Limb (tissue), 2 donors: ENCODE measurements at regions not wholly inside any gene's neighbourhood (a gene's known extent, or its start where the extent isn't known, plus 50 kb on each side); places are given as distances from the start of the nearest gene placed in this dataset.
A peak's percentile ranks its signal among the peaks of the same experiment; 100 is the strongest.
"Not testable (repeated sequence)": the region's sequence is repeated elsewhere in the genome, so short reads cannot be mapped to it uniquely, and the experiment has no call there.

Experiments used
- DNase-seq, 2 donors: peaks; one replicate each; pipeline ENCODE4 v3.0.0-alpha.2; 2016; ENCODE audit errors: extremely low spot score in 2 of 2

GRCh38 chr2:8320311-8321066 lies 361.4 kb upstream of the ID2 start:
- DNase-seq, result no peak

- DNase-seq, result no peak
Measured at GRCh38 chr2:8322634-8323033, 359.2 kb upstream of the ID2 start.

DNA sequence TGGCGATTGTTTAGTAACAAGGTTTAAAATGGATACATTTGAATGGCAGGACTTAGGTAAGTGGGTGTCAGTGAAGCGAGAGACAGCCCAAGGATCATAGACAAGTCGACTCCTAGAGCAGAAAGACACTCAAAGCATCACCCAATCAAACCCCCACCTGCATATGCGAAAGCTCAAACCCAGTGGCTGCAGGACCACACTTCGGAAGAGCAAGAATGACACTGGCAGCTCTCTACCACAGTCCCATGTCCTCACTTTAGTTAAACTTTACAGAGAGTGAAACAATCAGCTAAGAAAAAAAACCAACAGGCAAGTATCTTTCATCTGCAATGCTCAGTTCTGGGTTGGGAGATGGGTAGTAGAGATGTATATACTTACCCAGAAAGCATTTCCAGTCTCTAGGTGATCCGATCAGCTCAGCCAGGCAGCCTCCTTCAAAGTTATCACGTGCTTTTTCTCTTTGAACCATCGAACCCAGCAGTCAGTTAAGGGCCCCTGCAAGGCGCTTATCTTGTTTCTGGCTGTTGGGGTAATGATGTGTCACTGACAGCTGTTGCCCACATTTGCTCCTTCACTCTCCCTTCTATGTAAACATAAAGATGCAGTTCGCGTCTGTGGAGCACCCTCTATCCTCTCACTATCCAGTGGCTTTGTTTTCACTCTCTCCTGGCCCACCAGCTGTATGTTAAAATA lies 357.5 kb upstream of the ID2 start:
- DNase-seq, result peak in 1 of 2 donors; percentile 23

DNA sequence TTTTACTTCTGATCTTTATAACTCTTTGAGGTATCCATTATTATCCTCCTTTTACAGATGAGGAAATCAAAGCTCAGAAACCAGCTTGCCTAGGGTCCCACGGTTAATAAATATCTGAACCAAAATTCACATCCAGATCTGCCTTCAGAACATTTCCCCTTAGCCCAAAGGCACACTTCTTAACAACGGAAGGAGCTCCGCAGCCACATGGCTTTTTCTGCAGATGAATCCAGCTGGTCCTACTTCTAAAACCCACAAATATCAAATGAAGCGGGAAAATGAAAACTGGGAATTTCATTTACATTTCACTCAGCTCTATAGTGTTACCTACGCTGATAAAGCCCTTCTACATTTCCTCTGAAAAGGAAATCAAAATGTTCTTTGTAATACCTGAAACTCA lies 357.0 kb upstream of the ID2 start:
- DNase-seq, result no peak

DNA sequence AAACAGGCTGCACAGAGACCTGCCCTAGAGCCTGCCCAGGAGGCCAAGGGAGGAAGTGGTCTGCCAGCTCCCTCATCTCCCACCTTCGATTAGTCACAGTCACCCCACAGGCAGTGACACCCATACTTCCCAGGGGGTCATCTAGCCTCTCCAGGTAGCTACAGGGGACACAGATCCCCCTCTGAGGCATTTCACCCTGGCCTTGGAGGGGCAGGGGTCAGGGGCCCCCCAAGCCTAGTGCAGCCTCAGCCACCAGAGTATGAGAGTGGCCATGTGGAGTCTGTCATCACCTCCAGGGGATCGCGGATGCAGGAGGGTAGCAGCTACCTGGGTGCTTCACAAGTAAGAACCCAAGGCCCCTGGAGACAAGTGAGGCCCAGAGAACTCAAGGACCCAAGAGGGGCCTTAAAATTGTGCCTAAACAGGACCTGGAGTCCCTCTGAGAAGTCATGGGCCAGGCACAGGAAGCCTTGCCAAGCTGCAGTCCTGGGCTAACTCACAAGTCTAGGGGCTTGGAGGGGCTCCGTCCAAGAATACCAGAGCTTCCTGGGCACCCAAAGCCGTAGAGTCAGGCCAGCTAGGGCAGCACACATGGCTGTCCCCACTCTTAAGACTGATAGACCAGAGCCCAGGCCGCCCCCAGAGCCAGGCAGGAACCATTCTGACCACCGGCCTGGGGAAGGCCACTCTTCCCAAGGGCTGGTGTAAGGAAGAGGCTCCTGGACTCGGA lies 354.3 kb upstream of the ID2 start:
- no peak for DNase-seq

DNA sequence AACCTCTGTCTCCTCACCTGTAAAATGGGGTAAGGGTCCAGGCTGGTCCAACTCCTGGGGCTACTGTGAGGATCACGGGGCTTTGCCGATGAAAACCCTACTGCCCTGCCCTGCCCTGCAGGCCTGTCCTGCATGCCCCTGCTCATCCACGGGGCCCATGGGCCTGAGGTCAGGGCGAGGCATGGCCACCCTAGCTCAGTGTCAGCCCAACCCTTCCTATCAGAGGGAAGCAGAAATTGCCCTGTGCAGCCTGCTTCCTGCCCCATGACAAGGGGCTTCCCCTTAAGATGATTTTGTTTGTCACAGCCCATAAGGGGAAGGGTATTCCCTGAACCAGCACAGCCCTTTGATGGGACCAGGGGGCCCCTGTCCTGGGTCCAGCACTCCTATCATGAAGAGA lies 353.6 kb upstream of the ID2 start:
- DNase-seq, result no peak

DNA sequence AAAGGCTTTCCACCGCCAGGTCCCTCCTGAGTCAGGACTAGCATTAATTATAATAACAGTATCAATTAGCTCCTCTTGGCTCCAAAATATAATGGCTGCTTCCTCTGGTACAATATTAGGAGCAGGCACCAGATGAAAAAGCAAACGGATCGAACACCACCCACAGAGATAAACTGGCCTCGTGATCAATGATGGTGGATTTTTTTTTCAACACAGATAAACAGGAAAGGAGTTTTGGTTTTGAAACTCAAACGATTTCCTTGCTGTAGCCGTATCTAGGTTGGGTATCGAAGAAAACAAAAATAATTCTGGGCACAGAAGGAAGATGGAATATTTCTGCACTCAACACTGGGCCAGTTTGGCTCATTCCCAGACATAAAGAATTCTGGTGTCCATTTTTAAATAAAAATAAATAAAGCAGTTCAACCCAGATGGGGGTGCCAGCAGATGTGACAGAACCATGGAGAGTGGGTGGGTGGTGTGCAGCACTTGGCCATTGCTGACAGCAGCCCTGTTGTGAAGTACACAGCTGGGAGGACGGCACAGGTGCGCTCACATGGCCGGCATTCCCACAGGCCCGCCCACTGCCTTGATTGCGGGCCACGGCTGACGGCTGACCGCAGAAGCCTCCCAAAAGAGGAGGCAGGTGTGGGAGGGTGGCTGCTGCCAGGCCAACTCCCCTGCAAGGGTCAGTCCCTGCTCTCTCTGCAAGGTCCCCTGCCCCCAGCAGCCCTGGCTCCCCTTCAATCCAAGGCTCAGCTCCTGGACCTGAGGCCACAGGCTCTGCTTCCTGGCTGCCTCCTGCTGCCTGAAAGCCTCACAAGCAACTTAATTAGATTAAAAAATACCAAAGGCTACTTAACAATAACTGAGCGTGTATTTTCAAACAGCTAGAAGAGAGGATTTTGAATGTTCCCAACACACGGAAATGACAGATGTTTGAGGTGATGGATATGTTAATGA lies 351.9 kb upstream of the ID2 start:
- DNase-seq, result peak in 1 of 2 donors; percentile 28

DNA sequence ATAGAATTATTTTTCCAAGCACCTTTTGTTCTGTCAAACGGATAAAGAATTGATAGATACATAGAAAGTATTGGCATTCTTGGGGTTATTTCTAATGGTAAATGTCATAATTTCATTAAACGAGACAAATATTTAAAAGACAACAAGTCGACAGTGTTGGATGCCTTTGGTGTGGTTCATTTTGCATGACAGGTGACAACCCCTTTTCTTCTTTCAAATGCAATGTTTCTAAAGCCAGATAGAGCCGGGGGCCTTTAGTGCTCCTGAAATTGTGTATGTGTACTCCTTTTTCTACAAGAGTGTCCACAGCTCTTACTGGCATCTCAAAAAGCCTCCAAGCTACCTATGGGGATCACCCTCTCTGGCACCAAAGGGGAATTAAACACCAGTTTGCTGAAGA lies 350.8 kb upstream of the ID2 start:
- DNase-seq, result no peak

GRCh38 chr2:8332646-8333045 lies 349.2 kb upstream of the ID2 start:
- no peak for DNase-seq

GRCh38 chr2:8333177-8333831 lies 348.6 kb upstream of the ID2 start:
- DNase-seq, result no peak

DNA sequence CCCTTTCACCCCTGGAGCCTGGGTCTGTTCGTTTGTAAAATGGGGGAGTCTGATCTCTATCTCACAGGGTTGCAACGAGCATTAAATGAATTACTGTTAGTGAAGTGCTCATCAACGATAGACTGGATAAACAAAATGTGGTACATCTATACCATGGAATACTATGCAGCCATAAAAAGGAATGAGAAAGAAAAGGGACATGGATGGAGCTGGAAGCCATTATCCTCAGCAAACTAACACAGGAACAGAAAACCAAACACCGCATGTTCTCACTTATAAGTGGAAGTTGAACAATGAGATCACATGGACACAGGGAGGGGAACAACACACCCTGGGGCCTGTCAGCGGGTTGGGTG lies 348.0 kb upstream of the ID2 start:
- DNase-seq, result not testable (repeated sequence)

- no peak for DNase-seq
Measured at GRCh38 chr2:8334866-8335325, 347.0 kb upstream of the ID2 start.

- no peak for DNase-seq
Measured at GRCh38 chr2:8335801-8336200, 346.1 kb upstream of the ID2 start.

DNA sequence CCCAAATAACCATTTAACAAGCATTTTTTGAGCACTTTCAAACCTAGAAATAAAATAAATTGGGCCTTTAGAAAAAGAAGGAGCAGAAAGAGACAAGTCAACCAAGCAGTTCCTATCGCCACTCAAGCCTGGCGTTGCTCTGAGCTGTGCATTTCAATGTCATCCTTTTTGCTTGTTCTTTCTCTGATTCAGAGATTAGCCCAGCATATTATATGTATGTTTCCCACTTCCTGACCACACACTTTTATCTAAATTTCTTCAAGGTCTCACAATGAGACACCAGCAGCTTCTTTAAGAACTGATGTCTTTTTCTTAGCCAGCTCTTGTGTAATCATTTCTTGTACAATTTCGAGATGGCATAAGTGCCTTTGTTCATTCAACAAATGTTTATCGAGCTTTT lies 344.5 kb upstream of the ID2 start:
- DNase-seq, result peak in 1 of 2 donors; percentile 7

DNA sequence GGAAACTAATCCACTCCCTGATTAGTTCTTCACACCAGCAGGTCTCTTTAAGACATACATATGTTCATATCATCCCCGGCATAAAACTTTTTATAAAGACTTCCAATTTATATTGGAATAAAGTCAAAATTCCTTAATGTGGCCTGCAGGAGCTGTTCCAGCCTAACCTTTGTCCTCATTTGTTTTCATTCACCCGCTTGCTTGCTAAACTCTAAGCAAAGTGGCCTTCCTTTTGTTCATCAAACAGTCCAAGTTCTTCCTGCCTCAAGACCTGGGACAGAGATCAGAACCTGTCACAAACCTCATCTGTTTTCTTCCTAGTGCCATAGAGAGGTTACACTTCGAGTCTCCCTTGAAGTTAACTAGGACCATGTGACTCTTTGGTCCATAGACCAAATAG lies 339.4 kb upstream of the ID2 start:
- no peak for DNase-seq

DNA sequence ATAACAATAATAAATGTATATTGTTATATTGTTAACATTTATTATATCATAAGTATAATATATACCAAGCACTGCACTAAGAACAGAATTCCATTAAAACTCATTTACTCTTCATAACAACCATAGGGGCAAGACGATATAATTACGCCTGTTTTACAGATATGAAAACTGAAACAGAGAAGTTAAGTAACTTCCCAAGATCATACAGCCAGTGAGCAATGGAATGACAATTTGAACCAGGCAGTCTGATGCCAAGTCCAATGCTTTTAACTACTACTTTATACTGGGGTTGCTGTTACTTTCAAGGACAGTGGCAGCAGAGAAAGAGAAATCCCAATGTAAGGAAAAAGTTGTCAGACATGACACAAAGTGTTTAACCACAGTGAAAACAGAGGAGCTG lies 338.8 kb upstream of the ID2 start:
- DNase-seq, result no peak

DNA sequence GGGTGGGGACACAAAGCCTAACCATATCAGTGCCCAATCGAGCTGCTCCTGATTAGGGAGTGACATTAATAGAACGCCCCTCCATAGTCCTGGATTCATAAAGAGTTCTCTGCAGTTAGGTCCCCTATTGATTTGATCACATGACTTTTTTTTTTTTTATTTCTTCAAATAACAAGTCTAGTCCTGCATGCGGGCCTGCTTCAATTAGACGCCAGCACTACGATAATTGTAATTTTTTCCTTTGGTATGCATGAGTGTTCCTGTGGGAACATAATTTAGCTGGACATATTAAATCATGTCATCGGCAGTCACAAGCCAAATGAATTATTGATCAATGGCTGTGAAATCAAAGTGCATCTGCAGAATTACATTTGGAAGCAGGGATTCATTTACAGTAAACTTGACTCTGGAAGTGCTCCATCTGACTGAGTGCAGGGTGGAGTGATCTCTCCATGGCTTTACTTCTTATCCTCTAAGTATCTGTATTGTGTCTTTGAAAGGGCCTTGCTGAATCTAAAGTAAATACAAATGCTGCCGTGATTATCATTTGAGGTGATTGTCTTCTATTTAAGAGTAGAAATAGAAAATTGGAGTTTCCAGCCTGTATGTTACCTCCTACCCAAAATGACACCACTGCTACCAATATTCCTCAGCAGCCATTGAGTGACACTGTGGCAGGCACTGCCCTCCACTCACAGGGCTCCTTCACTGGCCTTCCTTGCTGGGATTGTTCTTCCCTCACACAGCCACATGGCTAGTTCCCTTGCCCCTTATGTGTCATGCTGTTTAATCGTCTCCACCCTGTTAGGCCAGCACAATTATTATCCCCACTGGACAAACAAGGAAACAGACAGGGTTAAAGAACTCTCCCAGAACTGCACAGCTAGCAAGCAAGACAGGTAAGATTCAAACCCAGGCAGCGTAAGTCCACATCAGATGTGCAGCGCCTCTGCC lies 337.4 kb upstream of the ID2 start:
- DNase-seq, result peak in 1 of 2 donors; percentile 6

DNA sequence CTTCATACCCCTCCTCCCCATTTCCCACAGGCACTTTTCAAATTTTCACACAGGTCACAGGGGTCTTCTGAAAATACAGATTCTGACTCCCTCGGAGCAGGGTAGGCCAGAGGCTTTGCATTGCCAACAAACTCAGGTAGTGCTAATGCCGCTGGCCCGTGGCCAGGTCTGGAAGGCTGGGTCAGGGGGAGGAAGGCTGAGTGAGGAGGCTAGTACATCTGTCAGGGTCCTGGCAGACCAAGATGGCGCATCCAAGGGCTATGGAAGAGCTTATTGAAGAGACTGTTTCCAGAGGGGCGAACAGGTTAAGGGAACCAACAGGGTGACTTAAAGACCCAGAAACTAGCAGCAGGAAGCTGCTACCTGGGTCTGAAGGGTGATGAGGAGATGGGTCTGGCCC lies 336.7 kb upstream of the ID2 start:
- DNase-seq, result peak in 1 of 2 donors; percentile 19

DNA sequence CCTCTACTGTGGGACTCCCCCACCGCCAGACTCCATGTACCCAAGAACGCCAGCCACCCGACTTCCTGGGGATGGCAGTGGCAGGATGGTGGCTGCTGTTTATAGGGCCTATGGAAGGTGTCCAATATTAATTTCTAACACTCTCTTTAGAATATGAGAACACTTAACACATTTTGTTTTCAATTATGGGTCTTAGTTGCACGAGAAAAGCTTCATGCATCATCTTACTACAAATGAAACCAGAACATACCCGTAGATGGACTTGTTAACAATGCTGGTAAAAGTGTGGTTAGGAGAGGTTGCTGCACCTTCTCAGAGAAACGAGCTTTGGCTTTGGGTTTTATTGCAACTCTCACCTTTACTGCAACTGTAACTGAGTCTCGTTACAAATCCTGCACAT lies 335.6 kb upstream of the ID2 start:
- no peak for DNase-seq
